IPS-18a (cell line): ENCODE measurements at regions not wholly inside any gene's neighbourhood (a gene's known extent, or its start where the extent isn't known, plus 50 kb on each side); places are given as distances from the start of the nearest gene placed in this dataset.

Experiments used
- H3K27ac ChIP-seq: one replicate; pipeline ENCODE4 v1.5.1; 2013; ENCODE audit warnings: low read length
- H3K27me3 ChIP-seq: one replicate; pipeline ENCODE4 v1.6.1; 2013; ENCODE audit warnings: mild to moderate bottlenecking, low read length; ENCODE audit not compliant: control insufficient read depth, insufficient read depth
- H3K36me3 ChIP-seq: one replicate; pipeline ENCODE4 v1.6.1; 2013; ENCODE audit warnings: low read depth, low read length; ENCODE audit not compliant: control insufficient read depth
- H3K4me1 ChIP-seq: one replicate; pipeline ENCODE4 v1.6.1; 2013; ENCODE audit warnings: low read depth, low read length; ENCODE audit not compliant: control insufficient read depth
- H3K4me3 ChIP-seq: one replicate; pipeline ENCODE4 v1.5.1; 2013; ENCODE audit warnings: low read length
- H3K9ac ChIP-seq: one replicate; pipeline ENCODE4 v1.6.1; 2013; ENCODE audit warnings: mild to moderate bottlenecking, low read length, moderate library complexity
- H3K9me3 ChIP-seq: one replicate; pipeline ENCODE4 v1.6.1; 2013; ENCODE audit warnings: low read depth, low read length; ENCODE audit not compliant: control insufficient read depth

DNA sequence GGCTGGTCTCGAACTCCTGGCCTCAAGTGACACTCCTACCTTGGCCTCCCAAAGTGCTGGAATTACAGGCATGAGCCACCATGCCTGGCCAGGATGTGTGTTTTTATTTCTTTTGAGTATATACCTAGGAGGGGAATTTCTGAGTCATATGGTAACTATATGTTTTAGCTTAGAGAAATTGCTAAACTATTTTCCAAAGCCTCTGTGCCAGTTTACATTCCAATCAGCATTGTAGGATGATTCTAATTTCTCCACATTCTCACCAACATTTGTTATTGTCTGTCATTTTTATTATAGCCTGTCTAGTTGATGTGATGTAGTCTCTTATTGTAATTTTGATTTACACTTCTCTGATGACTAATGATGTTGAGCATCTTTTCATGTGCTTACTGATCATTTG, 1576.0 kb downstream of the RPA4 start:
- Histone ChIP-seq H3K9me3 (no peaks in the 10 kb centered on the region), H3K36me3 (no peaks in the 10 kb centered on the region), H3K4me3 (no peak overlapping the region), H3K9ac (no peak overlapping the region), H3K4me1 (no peaks in the 10 kb centered on the region), H3K27me3 (no peaks in the 10 kb centered on the region), H3K27ac (no peak overlapping the region)

DNA sequence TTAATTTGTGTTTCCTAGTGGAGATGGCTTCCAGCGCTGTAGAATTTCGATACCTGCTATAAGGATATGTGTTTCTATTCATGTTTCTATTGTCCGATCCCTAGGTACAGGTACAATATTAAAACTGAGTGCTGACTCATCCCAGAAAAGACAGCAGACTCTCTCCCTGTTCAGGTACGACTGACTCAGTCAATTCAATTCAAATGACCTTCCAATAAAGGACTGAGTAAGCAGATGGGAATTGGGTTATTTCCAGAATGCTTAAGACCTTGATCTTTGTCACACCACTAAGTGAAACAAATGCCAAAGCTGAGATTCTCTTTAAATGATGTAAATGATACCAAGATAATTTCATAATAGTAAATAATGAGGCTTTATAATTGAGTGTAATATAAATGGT, 1596.9 kb downstream of the RPA4 start:
- Histone ChIP-seq H3K9me3 (no peaks in the 10 kb centered on the region), H3K36me3 (no peaks in the 10 kb centered on the region), H3K9ac (no peak overlapping the region), H3K4me1 (peaks cover 8% of the 10 kb centered on the region), H3K4me3 (no peak overlapping the region), H3K27me3 (no peaks in the 10 kb centered on the region), H3K27ac (no peak overlapping the region)

DNA sequence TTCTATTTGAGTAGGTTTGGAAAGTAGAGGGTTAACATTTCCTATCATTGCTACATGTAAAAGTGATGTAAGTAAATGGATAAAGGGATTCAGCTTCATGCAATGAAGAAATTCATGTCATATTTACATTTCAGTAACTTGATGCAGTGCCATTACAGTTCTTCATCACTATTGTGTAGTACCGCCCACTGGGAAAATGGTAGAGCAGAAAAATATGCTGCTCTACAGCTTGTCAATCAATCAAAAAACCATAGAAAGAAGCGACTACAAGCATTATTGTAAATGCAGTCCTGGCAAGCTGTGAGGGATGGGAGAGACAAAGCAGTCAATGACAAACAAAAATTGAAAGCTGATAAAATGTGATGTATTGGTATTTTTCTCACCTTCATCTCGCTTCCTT, 1597.9 kb downstream of the RPA4 start:
- no peak overlapping the region for H3K27ac ChIP-seq
- H3K9ac ChIP-seq = no peak overlapping the region
- H3K36me3 ChIP-seq = no peaks in the 10 kb centered on the region
- no peaks in the 10 kb centered on the region for H3K9me3 ChIP-seq
- H3K4me3 ChIP-seq = no peak overlapping the region
- peaks cover 8% of the 10 kb centered on the region for H3K4me1 ChIP-seq
- no peaks in the 10 kb centered on the region for H3K27me3 ChIP-seq

DNA sequence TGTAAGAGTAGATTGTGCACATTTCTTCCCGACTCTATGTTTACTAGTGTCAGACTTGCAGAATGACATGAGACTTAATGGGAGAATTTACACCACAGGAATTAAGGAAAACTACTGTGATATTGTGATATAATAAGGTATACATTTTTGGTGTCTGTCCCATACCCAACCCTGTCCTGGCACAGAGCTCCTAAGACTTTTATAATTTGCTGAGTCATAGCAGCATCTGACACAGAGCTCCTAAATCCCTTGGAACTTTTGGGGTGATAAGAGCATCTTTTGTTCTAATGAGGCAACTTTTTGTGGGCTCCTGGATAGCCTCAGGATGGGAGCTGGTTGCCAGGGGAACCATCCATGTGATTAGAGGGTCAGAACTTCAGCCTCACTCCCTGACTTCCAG, 1607.0 kb downstream of the RPA4 start:
- Histone ChIP-seq H3K4me3 (no peak overlapping the region), H3K27ac (no peak overlapping the region), H3K9ac (no peak overlapping the region), H3K4me1 (no peaks in the 10 kb centered on the region), H3K9me3 (no peaks in the 10 kb centered on the region), H3K27me3 (no peaks in the 10 kb centered on the region), H3K36me3 (no peaks in the 10 kb centered on the region)

DNA sequence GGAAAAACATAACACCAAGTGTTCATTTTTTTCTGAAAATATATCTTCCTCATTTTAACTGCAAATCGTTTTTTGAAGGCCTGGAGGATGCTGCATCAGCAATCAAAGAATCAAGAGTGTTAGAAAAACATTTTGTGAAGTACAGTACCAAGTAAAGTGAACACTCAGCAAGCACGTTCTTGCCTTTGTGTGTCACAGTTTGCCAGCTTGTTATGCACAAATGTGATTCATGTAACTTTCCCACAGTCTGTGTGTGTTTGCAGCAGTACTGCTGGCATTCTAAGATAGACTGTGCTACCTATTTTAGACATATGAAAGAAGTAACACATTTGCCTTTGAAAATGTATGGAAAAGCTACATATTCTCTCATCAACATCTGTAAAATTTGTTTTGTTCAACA, 1617.7 kb downstream of the RPA4 start:
- H3K27ac ChIP-seq = no peak overlapping the region
- H3K36me3 ChIP-seq = no peaks in the 10 kb centered on the region
- H3K4me3 ChIP-seq = no peak overlapping the region
- no peaks in the 10 kb centered on the region for H3K9me3 ChIP-seq
- H3K4me1 ChIP-seq = no peaks in the 10 kb centered on the region
- H3K9ac ChIP-seq = no peak overlapping the region
- H3K27me3 ChIP-seq = no peaks in the 10 kb centered on the region

DNA sequence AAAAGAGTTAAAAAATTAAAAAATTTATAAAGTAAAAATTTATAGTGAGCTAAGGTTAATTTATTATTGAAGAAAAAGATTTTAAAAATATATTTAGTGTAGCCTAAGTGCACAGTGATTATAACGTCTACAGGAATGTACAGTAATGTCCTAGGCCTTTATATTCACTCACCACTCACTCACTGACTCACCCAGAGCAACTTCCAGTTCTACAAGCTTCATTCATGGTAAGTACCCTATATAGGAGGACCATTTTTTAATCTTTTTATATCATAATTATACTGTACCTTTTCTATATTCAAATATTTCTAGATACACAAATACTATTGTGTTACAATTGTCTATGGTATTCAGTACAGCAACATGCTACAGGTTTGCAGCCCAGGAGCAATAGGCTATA, 1623.2 kb downstream of the RPA4 start:
- H3K9ac ChIP-seq = no peak overlapping the region
- H3K9me3 ChIP-seq = no peaks in the 10 kb centered on the region
- H3K27me3 ChIP-seq = no peaks in the 10 kb centered on the region
- peaks cover 12% of the 10 kb centered on the region for H3K36me3 ChIP-seq
- no peak overlapping the region for H3K4me3 ChIP-seq
- H3K27ac ChIP-seq = no peak overlapping the region
- no peaks in the 10 kb centered on the region for H3K4me1 ChIP-seq

DNA sequence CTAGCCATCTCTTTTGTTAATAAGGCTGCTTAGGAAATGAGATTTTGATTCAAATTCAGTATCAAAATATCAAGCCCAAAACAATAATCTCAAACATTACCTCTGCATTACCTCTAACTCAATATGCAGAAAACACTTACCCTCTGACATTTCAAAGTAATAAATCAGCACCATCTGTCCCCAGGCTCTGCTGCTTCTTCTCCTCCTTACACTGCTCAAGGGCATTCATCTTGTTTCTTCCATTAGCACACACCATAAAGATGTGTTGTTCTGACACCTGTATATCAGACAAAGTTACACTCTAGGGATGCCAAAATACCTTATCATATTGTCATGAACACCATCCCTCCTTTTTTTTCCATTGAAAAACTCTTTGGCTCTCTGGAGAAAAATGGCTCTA, 1630.3 kb downstream of the RPA4 start:
- H3K27ac ChIP-seq = no peak overlapping the region
- peaks cover 18% of the 10 kb centered on the region for H3K36me3 ChIP-seq
- H3K9me3 ChIP-seq = no peaks in the 10 kb centered on the region
- H3K4me1 ChIP-seq = no peaks in the 10 kb centered on the region
- H3K4me3 ChIP-seq = no peak overlapping the region
- H3K9ac ChIP-seq = no peak overlapping the region
- H3K27me3 ChIP-seq = no peaks in the 10 kb centered on the region

DNA sequence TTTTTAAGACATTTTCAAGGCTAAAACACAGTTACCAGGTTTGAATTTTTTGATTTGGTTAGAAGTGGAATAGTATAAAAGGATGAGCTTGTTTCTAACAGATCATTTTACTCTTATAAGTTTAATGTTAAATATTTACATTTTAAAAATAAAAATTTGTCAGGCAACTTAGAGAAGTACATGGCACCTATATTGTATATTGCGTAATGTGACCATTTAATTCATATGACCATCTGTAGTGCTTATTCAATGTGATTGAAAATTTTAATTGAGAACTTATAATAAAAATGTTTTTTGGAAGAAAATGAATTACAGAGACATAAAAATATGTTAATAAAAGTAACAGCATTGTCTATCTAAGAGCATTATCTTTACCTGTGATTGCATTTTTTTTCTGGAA, 1632.4 kb downstream of the RPA4 start:
- no peaks in the 10 kb centered on the region for H3K9me3 ChIP-seq
- H3K9ac ChIP-seq = no peak overlapping the region
- H3K4me3 ChIP-seq = no peak overlapping the region
- peaks cover 4% of the 10 kb centered on the region for H3K4me1 ChIP-seq
- peaks cover 11% of the 10 kb centered on the region for H3K36me3 ChIP-seq
- no peak overlapping the region for H3K27ac ChIP-seq
- no peaks in the 10 kb centered on the region for H3K27me3 ChIP-seq

DNA sequence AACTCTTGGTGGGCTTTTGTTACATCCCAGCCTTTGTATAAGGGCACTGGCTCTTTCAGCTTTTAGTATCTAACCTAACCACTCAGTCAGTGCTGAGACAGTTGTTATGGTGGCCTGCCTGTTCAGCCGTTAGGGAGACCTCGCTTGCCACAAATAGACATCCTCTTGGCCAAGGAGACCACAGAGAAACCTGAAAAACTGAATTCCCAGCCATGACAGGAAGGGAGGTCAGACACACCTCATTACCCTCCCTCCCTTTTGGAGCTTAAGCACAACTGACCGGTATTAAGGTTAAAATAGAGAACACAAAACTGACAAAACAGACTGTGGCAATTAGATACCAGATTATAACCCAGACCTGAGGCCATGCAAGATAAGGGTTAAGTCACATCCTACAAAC, 1639.3 kb downstream of the RPA4 start:
- H3K4me1 ChIP-seq = peaks cover 25% of the 10 kb centered on the region
- no peak overlapping the region for H3K9ac ChIP-seq
- no peak overlapping the region for H3K27ac ChIP-seq
- peak overlapping the region; percentile 49 for H3K4me3 ChIP-seq
- H3K9me3 ChIP-seq = no peaks in the 10 kb centered on the region
- H3K27me3 ChIP-seq = no peaks in the 10 kb centered on the region
- H3K36me3 ChIP-seq = peaks cover 21% of the 10 kb centered on the region

DNA sequence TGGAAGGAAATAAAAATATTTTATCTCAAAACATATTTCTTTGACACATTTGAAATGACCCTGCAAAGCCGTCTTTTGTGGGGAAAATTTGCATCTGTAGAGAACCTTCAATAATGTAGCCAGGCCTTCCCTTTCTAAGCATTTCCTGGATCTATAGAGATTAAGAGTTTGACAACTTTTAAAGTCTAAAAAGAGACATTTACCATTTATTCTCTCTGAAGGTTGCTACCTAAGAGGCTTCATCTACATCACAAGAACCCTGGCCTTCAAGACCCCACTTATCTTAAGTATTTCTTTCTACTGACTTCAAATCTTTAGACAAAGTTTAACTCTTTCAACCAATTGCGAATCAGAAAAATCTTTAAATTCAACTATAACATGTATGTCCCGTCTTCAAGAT, 1639.8 kb downstream of the RPA4 start:
- no peaks in the 10 kb centered on the region for H3K27me3 ChIP-seq
- peak overlapping the region; percentile 49 for H3K4me3 ChIP-seq

DNA sequence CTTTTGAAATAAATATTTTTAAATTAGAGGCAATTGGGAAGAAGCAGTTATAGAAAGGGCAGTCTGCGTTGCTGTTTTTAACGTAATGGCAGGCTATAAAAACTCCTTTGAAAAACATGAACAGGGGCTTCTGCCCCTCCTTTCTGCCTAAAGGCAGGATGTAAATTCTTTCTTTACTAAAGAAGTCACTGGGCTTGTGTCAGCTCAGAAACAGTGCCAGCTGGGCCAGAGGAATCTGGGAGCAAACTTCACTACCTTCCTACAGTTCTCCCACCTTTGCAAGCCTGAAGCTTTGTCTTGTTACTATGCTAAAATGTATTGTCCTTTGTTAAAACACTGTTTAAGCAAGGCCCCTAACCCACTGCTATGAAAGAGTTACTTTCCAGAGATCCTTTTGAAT, 1664.8 kb downstream of the RPA4 start:
- H3K36me3 ChIP-seq = no peaks in the 10 kb centered on the region
- H3K4me3 ChIP-seq = no peak overlapping the region
- peaks cover 14% of the 10 kb centered on the region for H3K4me1 ChIP-seq
- H3K9me3 ChIP-seq = no peaks in the 10 kb centered on the region
- H3K9ac ChIP-seq = no peak overlapping the region
- no peak overlapping the region for H3K27ac ChIP-seq
- no peaks in the 10 kb centered on the region for H3K27me3 ChIP-seq

More for the DNA sequence above, 1639.8 kb downstream of the RPA4 start:
- H3K36me3 ChIP-seq = peaks cover 21% of the 10 kb centered on the region
- peak overlapping the region; percentile 9 for H3K9ac ChIP-seq
- H3K27ac ChIP-seq = peak overlapping the region; percentile 9
- H3K9me3 ChIP-seq = no peaks in the 10 kb centered on the region
- peaks cover 25% of the 10 kb centered on the region for H3K4me1 ChIP-seq

DNA sequence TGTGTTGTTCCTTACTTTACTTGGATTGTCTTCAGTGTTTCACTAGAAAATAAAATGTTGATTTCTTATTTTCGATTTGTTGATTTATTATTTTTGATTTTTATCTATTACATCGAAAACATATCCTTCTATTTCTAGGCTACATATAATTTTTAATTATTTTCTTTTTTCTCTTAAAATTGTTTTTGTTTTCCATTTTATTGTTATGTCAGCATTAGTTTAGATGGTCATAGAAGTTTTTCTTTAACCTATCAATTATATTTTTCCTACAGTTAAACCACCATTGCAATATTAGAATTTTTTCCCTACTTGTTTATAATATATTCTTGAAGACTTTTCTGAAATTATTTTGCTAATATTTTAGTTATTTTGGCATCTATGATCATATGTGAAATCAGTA, 1685.1 kb downstream of the RPA4 start:
- no peaks in the 10 kb centered on the region for H3K27me3 ChIP-seq
- H3K27ac ChIP-seq = no peak overlapping the region
- no peaks in the 10 kb centered on the region for H3K36me3 ChIP-seq
- H3K4me1 ChIP-seq = peaks cover 30% of the 10 kb centered on the region
- H3K9ac ChIP-seq = no peak overlapping the region
- H3K4me3 ChIP-seq = no peak overlapping the region
- no peaks in the 10 kb centered on the region for H3K9me3 ChIP-seq
